GM12878 (cell line): ENCODE measurements at regions not wholly inside any gene's neighbourhood (a gene's known extent, or its start where the extent isn't known, plus 50 kb on each side); places are given as distances from the start of the nearest gene placed in this dataset.

Source experiments
- ATAC-seq: fragments of 200-7000 bp; cut with Tn5 transposase; 3 replicates; pipeline ENCODE4 v1.9.1; 2020; ENCODE audit warnings: mild to moderate bottlenecking, moderate library complexity
- BruUV-seq: library from RNA; stranded (reverse); fragments of 400-500 nt; replicated peaks from 2 replicates; lab custom pipeline; 2021; lab: Mats Ljungman, UMichigan
- CTCF ChIA-PET: fragments of 300-600 bp; sonication (Branson Sonifier 250); formaldehyde crosslinking; extraction: SDS; loops from one replicate; lab custom pipeline; 2021; ENCODE audit warnings: inconsistent platforms; lab: Yijun Ruan, JAX
- POLR2A ChIA-PET: fragments of 350-600 bp; formaldehyde crosslinking; extraction: SDS; loops from one replicate; lab custom pipeline; 2021; ENCODE audit warnings: inconsistent platforms; lab: Charles Lee
- RAD21 ChIA-PET: fragments of 300-600 bp; sonication (Branson Sonifier 250); formaldehyde crosslinking; loops from one replicate; lab custom pipeline; 2023; ENCODE audit warnings: antibody characterized with exemption; ENCODE audit not compliant: unreplicated experiment; lab: Charles Lee
- SMC1A ChIA-PET: fragments of 300-600 bp; sonication (Branson Sonifier 250); formaldehyde crosslinking; loops from one replicate; lab custom pipeline; 2023; ENCODE audit not compliant: unreplicated experiment, uncharacterized antibody; lab: Charles Lee
- DNase-seq: peaks from one replicate; pipeline ENCODE4 v3.0.0-alpha.2; 2011; ENCODE audit warnings: low read depth, low spot score
- FAIRE-seq: peaks from 3 replicates; lab custom pipeline; 2011; peaks lifted over from hg19 to GRCh38; lab: Jason Lieb, UNC
- H2AFZ ChIP-seq: 2 replicates; pipeline ENCODE4 v1.6.0; 2011; ENCODE audit warnings: low read depth, low read length, control low read depth; ENCODE audit not compliant: control insufficient read depth
- H3K27ac ChIP-seq: 2 replicates; pipeline ENCODE4 v1.5.1; 2011; ENCODE audit warnings: control low read depth; ENCODE audit not compliant: control insufficient read depth, insufficient read depth
- H3K27me3 ChIP-seq, 2 experiments: replicated peaks in 1 of 2; 2 replicates each; pipeline versions ENCODE4 v1.6.0 to v1.6.1; 2011; ENCODE audit warnings: low read length in 1 of 2; ENCODE audit not compliant: control insufficient read depth in 2 of 2, insufficient read depth in 2 of 2
- H3K36me3 ChIP-seq, 2 experiments: 2 replicates each; pipeline ENCODE4 v1.5.1; 2011; ENCODE audit warnings: low read length in 1 of 2; ENCODE audit not compliant: control insufficient read depth in 2 of 2, insufficient read depth in 2 of 2
- H3K4me1 ChIP-seq: 2 replicates; pipeline ENCODE4 v1.6.1; 2011; ENCODE audit warnings: mild to moderate bottlenecking, low read length, moderate library complexity, mixed read lengths; ENCODE audit not compliant: control insufficient read depth, insufficient read depth
- H3K4me2 ChIP-seq: 2 replicates; pipeline ENCODE4 v1.6.0; 2011; ENCODE audit warnings: control low read depth; ENCODE audit not compliant: control insufficient read depth, insufficient read depth
- H3K4me3 ChIP-seq: fragments of 200-600 bp; sonication (generic); 2 replicates; pipeline ENCODE4 v1.5.1; 2016
- H3K79me2 ChIP-seq: 2 replicates; pipeline ENCODE4 v1.6.0; 2011; ENCODE audit warnings: low read length; ENCODE audit not compliant: control insufficient read depth, insufficient read depth
- H3K9ac ChIP-seq: 2 replicates; pipeline ENCODE4 v1.8.0; 2011; ENCODE audit warnings: low read length, control low read depth, mixed read lengths; ENCODE audit not compliant: control insufficient read depth, insufficient read depth
- H3K9me3 ChIP-seq: replicated peaks from 3 replicates; pipeline ENCODE4 v1.5.1; 2011; ENCODE audit warnings: mild to moderate bottlenecking, low read length; ENCODE audit not compliant: control insufficient read depth, insufficient read depth
- H4K20me1 ChIP-seq: 2 replicates; pipeline ENCODE4 v1.6.0; 2011; ENCODE audit not compliant: control insufficient read depth, insufficient read depth
- ASH2L ChIP-seq: fragments of 300-600, 200-600 bp; sonication (generic); IDR thresholded peaks from 2 replicates; pipeline ENCODE4 v1.6.1; 2017; ENCODE audit warnings: low read depth, mild to moderate bottlenecking, borderline replicate concordance
- BCL11A ChIP-seq: IDR thresholded peaks from 2 replicates; pipeline ENCODE4 v1.6.1; 2011; ENCODE audit warnings: low read depth, low read length
- CBX5 ChIP-seq: sonication (generic); IDR thresholded peaks from 2 replicates; pipeline ENCODE4 v1.6.1; 2016; ENCODE audit warnings: low read depth, moderate library complexity, mild to moderate bottlenecking, inconsistent platforms
- CHD1 ChIP-seq: IDR thresholded peaks from 2 replicates; pipeline ENCODE4 v1.6.1; 2012; ENCODE audit warnings: low read depth, low read length, improper control_type of control experiment
- CREB1 ChIP-seq: IDR thresholded peaks from 2 replicates; pipeline ENCODE4 v1.6.1; 2012; ENCODE audit warnings: low read depth, mild to moderate bottlenecking, inconsistent platforms
- CREM ChIP-seq: IDR thresholded peaks from 2 replicates; pipeline ENCODE4 v1.6.1; 2014; ENCODE audit warnings: antibody characterized with exemption, low read depth
- DPF2 ChIP-seq: fragments of 450-650 bp; IDR thresholded peaks from 2 replicates; pipeline ENCODE4 v1.6.1; 2017; ENCODE audit warnings: mild to moderate bottlenecking
- E4F1 ChIP-seq: fragments of 450-650 bp; IDR thresholded peaks from 2 replicates; pipeline ENCODE4 v1.6.1; 2018; ENCODE audit warnings: borderline replicate concordance, mild to moderate bottlenecking; ENCODE audit not compliant: partially characterized antibody
- FOS ChIP-seq: IDR thresholded peaks from 3 replicates; pipeline ENCODE4 v1.6.1; 2011; ENCODE audit warnings: borderline replicate concordance; ENCODE audit not compliant: insufficient read length; ENCODE audit errors: extremely low read depth
- GATAD2B ChIP-seq: fragments of 450-650 bp; conservative IDR thresholded peaks from 2 replicates; pipeline ENCODE4 v1.6.1; 2017; ENCODE audit warnings: low read depth, mild to moderate bottlenecking, moderate library complexity
- IRF4 ChIP-seq: IDR thresholded peaks from 2 replicates; pipeline ENCODE4 v1.6.1; 2011; ENCODE audit warnings: low read depth, low read length
- NR2F1 ChIP-seq: fragments of 450-650 bp; conservative IDR thresholded peaks from 2 replicates; pipeline ENCODE4 v1.6.1; 2017; ENCODE audit warnings: mild to moderate bottlenecking
- POLR2A ChIP-seq: IDR thresholded peaks from 2 replicates; pipeline ENCODE4 v1.6.1; 2011; ENCODE audit warnings: low read depth, mild to moderate bottlenecking, low read length
- POU2F2 ChIP-seq: IDR thresholded peaks from 3 replicates; pipeline ENCODE4 v1.6.1; 2011; ENCODE audit warnings: low read depth, mild to moderate bottlenecking, low read length, borderline replicate concordance
- RFX5 ChIP-seq: IDR thresholded peaks from 2 replicates; pipeline ENCODE4 v1.6.1; 2011; ENCODE audit warnings: low read depth, low read length, improper control_type of control experiment
- WGBS: methylation state at CpG from one replicate; pipeline ENCODE4 v1.1.6; 2016; ENCODE audit warnings: low lambda C conversion rate; ENCODE audit not compliant: insufficient replicate concordance, insufficient coverage; ENCODE audit errors: missing lambda C conversion rate; 5-methylcytosine and 5-hydroxymethylcytosine counted together
- in situ Hi-C: fragments of 300-500 bp; cut with MboI; formaldehyde crosslinking; loops from 9 replicates; pipeline ENCODE4 v1.14.3; 2018; ENCODE audit warnings: mixed read lengths
- intact Hi-C: fragments of 100-400 bp; cut with micrococcal nuclease; formaldehyde crosslinking; loops from one replicate; pipeline ENCODE4 v1.14.2; 2022; ENCODE audit not compliant: unreplicated experiment
- TF ChIP-seq, protein P1 (sequence below): fragments of 450-650 bp; IDR thresholded peaks from 2 replicates; pipeline ENCODE4 v1.6.1; 2017; ENCODE audit warnings: mild to moderate bottlenecking, low read depth, inconsistent platforms; ENCODE audit not compliant: poor library complexity, severe bottlenecking
- TF ChIP-seq, protein P2 (sequence below): fragments of 450-650 bp; IDR thresholded peaks from 2 replicates; pipeline ENCODE4 v1.6.1; 2016; ENCODE audit warnings: mild to moderate bottlenecking

DNA sequence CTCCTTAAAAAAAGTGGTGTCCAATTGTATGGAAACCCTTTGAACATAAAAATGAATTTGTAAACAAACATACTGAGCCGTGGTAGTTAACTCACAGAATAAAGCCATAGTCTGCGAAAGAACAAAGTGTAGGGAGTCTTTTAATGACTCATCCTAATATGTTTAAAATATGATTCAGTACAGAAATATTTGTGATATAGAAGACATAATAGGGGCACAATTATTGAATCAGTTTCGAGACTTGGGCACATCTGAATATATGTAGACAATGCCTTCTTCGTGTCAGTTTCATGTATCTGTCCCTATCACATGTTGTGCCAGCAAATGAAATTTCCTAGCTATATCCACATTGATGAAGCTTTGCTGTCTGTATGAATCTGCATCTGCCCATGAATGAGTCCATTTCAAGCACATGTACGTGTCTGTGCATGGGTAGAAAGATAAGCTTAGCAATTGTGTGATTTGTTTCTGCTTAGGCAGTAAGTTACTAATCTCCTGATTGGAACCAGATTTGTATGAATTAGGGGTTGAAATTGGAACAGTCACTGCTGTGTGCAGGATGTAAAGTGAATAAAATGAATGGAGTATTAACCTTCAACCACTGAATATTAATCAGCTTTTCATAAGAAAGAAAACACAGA, 112.5 kb upstream of the SOX9 start:
- CTCF ChIA-PET: interaction anchor here (0.8 to 1.8 kb wide), 2 partner anchors 12 to 25 kb away, joined by 3 to 5 read pairs; no protein-coding TSS in a partner anchor
- Histone ChIP-seq H3K4me2 (no peak overlapping the region), H3K27me3 (no peaks in the 10 kb centered on the region), H3K9me3 (peaks cover 5% of the 10 kb centered on the region), H3K27ac (no peak overlapping the region), H3K4me1 (peaks cover 7% of the 10 kb centered on the region; the same call in 1 of the 2 replicates), H3K36me3 (no peaks in the 10 kb centered on the region), H4K20me1 (no peaks in the 10 kb centered on the region), H3K79me2 (no peaks in the 10 kb centered on the region), H3K9ac (no peak overlapping the region), H2AFZ (no peak overlapping the region), H3K4me3 (no peak overlapping the region)
- POLR2A ChIA-PET: interaction anchor here (1.2 to 2.7 kb wide), 2 partner anchors 14 to 21 kb away, joined by 3 to 8 read pairs; no protein-coding TSS in a partner anchor
- intact Hi-C loops: loop anchor here (5.0 kb wide), 2 partner anchors 309 to 509 kb away; no protein-coding TSS in a partner anchor
- no peak for ATAC-seq
- FAIRE-seq: no peak
- no TSS peak for BruUV-seq
- DNase-seq: no peak
- in situ Hi-C loops: no loop called here
- RAD21 ChIA-PET: interaction anchor here (1.0 to 1.2 kb wide), 2 partner anchors 25 to 531 kb away, joined by 3 read pairs; no protein-coding TSS in a partner anchor
- WGBS: 57% methylated on average over 5 of the region's 5 CpGs
- TF ChIP-seq, protein P1, sequence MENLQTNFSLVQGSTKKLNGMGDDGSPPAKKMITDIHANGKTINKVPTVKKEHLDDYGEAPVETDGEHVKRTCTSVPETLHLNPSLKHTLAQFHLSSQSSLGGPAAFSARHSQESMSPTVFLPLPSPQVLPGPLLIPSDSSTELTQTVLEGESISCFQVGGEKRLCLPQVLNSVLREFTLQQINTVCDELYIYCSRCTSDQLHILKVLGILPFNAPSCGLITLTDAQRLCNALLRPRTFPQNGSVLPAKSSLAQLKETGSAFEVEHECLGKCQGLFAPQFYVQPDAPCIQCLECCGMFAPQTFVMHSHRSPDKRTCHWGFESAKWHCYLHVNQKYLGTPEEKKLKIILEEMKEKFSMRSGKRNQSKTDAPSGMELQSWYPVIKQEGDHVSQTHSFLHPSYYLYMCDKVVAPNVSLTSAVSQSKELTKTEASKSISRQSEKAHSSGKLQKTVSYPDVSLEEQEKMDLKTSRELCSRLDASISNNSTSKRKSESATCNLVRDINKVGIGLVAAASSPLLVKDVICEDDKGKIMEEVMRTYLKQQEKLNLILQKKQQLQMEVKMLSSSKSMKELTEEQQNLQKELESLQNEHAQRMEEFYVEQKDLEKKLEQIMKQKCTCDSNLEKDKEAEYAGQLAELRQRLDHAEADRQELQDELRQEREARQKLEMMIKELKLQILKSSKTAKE: no peak
- no peak for TF ChIP-seq POLR2A
- TF ChIP-seq, protein P2, sequence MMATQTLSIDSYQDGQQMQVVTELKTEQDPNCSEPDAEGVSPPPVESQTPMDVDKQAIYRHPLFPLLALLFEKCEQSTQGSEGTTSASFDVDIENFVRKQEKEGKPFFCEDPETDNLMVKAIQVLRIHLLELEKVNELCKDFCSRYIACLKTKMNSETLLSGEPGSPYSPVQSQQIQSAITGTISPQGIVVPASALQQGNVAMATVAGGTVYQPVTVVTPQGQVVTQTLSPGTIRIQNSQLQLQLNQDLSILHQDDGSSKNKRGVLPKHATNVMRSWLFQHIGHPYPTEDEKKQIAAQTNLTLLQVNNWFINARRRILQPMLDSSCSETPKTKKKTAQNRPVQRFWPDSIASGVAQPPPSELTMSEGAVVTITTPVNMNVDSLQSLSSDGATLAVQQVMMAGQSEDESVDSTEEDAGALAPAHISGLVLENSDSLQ: no peak
- TF ChIP-seq DPF2: no peak
- TF ChIP-seq IRF4: no peak
- no peak for TF ChIP-seq POU2F2
- TF ChIP-seq E4F1: no peak
- no peak for TF ChIP-seq CHD1
- TF ChIP-seq CREB1: no peak
- no peak for TF ChIP-seq FOS
- no peak for TF ChIP-seq RFX5
- no peak for TF ChIP-seq ASH2L
- TF ChIP-seq CREM: no peak
- no peak for TF ChIP-seq BCL11A
- no peak for TF ChIP-seq GATAD2B
- no peak for TF ChIP-seq CBX5
- no peak for TF ChIP-seq NR2F1
- SMC1A ChIA-PET: interaction anchor here (1.3 to 1.9 kb wide), 2 partner anchors 13 to 21 kb away, joined by 6 to 8 read pairs; no protein-coding TSS in a partner anchor
